H1 (cell line): ENCODE measurements at regions not wholly inside any gene's neighbourhood (a gene's known extent, or its start where the extent isn't known, plus 50 kb on each side); places are given as distances from the start of the nearest gene placed in this dataset.
"Not testable (repeated sequence)": the region's sequence is repeated elsewhere in the genome, so short reads cannot be mapped to it uniquely, and the experiment has no call there.

ENCODE experiments used
- CTCF ChIA-PET: fragments of 300-600 bp; sonication (Branson Sonifier 250); formaldehyde crosslinking; loops from one replicate; lab custom pipeline; 2021; ENCODE audit not compliant: partially characterized antibody; lab: Charles Lee
- POLR2A ChIA-PET: fragments of 300-600 bp; sonication (Branson Sonifier 250); formaldehyde crosslinking; loops from one replicate; lab custom pipeline; 2021; ENCODE audit warnings: inconsistent platforms; ENCODE audit not compliant: partially characterized antibody; lab: Charles Lee
- DNase-seq, 2 experiments: peaks; one replicate each; pipeline versions ENCODE4 v3.0.0 to v3.0.0-alpha.2; 2010 to 2022; ENCODE audit warnings: low spot score in 2 of 2, low read depth in 1 of 2, mixed read lengths in 1 of 2
- FAIRE-seq: peaks from 2 replicates; lab custom pipeline; 2011; peaks lifted over from hg19 to GRCh38; lab: Jason Lieb, UNC
- H2AFZ ChIP-seq: 2 replicates; pipeline ENCODE4 v1.8.1; 2012; ENCODE audit warnings: low read length, inconsistent platforms
- H2AK5ac ChIP-seq: 2 replicates; pipeline ENCODE4 v1.6.1; 2013; ENCODE audit warnings: low read depth, low read length
- H2BK120ac ChIP-seq: replicated peaks from 2 replicates; pipeline ENCODE3; 2013; ENCODE audit warnings: low read depth, low read length, inconsistent platforms
- H2BK12ac ChIP-seq: 2 replicates; pipeline ENCODE4 v1.6.1; 2013; ENCODE audit warnings: low read depth, low read length
- H2BK15ac ChIP-seq: 2 replicates; pipeline ENCODE4 v1.6.1; 2013; ENCODE audit warnings: low read length
- H2BK20ac ChIP-seq: 2 replicates; pipeline ENCODE4 v1.6.1; 2013; ENCODE audit warnings: low read length
- H2BK5ac ChIP-seq: 2 replicates; pipeline ENCODE4 v1.6.1; 2013; ENCODE audit warnings: low read depth, low read length
- H3K14ac ChIP-seq: 2 replicates; pipeline ENCODE4 v1.6.1; 2013; ENCODE audit warnings: inconsistent platforms; ENCODE audit not compliant: insufficient read length
- H3K18ac ChIP-seq: 2 replicates; pipeline ENCODE4 v1.6.1; 2013; ENCODE audit warnings: low read length; ENCODE audit errors: extremely low read depth
- H3K23ac ChIP-seq: 2 replicates; pipeline ENCODE4 v1.6.1; 2013; ENCODE audit warnings: inconsistent platforms; ENCODE audit not compliant: insufficient read length
- H3K23me2 ChIP-seq: 2 replicates; pipeline ENCODE4 v1.6.1; 2013; ENCODE audit warnings: low read depth, low read length
- H3K27ac ChIP-seq: 2 replicates; pipeline ENCODE4 v1.6.1; 2011; ENCODE audit warnings: low read depth, low read length, inconsistent platforms
- H3K27me3 ChIP-seq, 4 experiments: replicated peaks in 1 of 4; 1 replicate in 1 of 4; 2 replicates in 3 of 4; pipeline versions ENCODE4 v1.6.1 to v1.8.1; 2011 to 2013; ENCODE audit warnings: low read length in 3 of 4, mild to moderate bottlenecking in 3 of 4, inconsistent platforms in 2 of 4, mixed read lengths in 2 of 4, moderate library complexity in 1 of 4; ENCODE audit not compliant: control insufficient read depth in 3 of 4, insufficient read depth in 3 of 4; ENCODE audit errors: extremely low read depth in 1 of 4
- H3K36me3 ChIP-seq, 4 experiments: 2 replicates each; pipeline versions ENCODE4 v1.6.1 to v1.8.1; 2011 to 2013; ENCODE audit warnings: mild to moderate bottlenecking in 4 of 4, low read length in 3 of 4, moderate library complexity in 2 of 4, control low read depth in 1 of 4, inconsistent platforms in 1 of 4; ENCODE audit not compliant: insufficient read depth in 4 of 4, control insufficient read depth in 2 of 4
- H3K4ac ChIP-seq: replicated peaks from 2 replicates; pipeline ENCODE3; 2013; ENCODE audit warnings: low read length, low read depth, mixed read lengths, inconsistent platforms; ENCODE audit not compliant: insufficient read length
- H3K4me1 ChIP-seq, 4 experiments: replicated peaks in 1 of 4; 1 replicate in 1 of 4; 2 replicates in 3 of 4; pipeline versions ENCODE4 v1.6.1 to v1.8.1; 2011 to 2013; ENCODE audit warnings: low read length in 3 of 4, inconsistent platforms in 2 of 4, mixed read lengths in 1 of 4; ENCODE audit not compliant: insufficient read depth in 4 of 4, control insufficient read depth in 3 of 4
- H3K4me2 ChIP-seq, 2 experiments: 2 replicates each; pipeline versions ENCODE4 v1.6.1 to v1.8.1; 2011 to 2013; ENCODE audit warnings: low read depth in 2 of 2, low read length in 2 of 2, control low read depth in 1 of 2, inconsistent platforms in 1 of 2, mild to moderate bottlenecking in 1 of 2; ENCODE audit not compliant: insufficient read depth in 1 of 2
- H3K4me3 ChIP-seq, 4 experiments: fragments of 200-600, 300-600 bp in 1 of 4; sonication (generic), shearing (Covaris generic), sonication (Bioruptor Twin) in 1 of 4; 2 replicates each; pipeline versions ENCODE4 v1.5.1 to v1.8.1; 2011 to 2016; ENCODE audit warnings: low read length in 4 of 4, low read depth in 3 of 4, control low read depth in 2 of 4, inconsistent platforms in 2 of 4, mild to moderate bottlenecking in 2 of 4, mixed read lengths in 1 of 4, moderate library complexity in 1 of 4; ENCODE audit not compliant: insufficient read depth in 2 of 4; ENCODE audit errors: extremely low read depth in 1 of 4
- H3K56ac ChIP-seq: replicated peaks from 2 replicates; pipeline ENCODE3; 2013; ENCODE audit warnings: low read depth, mild to moderate bottlenecking, mixed read lengths, low read length, inconsistent platforms; ENCODE audit not compliant: insufficient read length
- H3K79me1 ChIP-seq: 2 replicates; pipeline ENCODE4 v1.6.1; 2013; ENCODE audit warnings: low read depth, low read length, control low read depth
- H3K79me2 ChIP-seq, 2 experiments: 2 replicates each; pipeline versions ENCODE4 v1.6.1 to v1.8.1; 2012 to 2013; ENCODE audit warnings: low read length in 2 of 2, mild to moderate bottlenecking in 2 of 2, inconsistent platforms in 1 of 2; ENCODE audit not compliant: insufficient read depth in 2 of 2, control insufficient read depth in 1 of 2
- H3K9ac ChIP-seq, 4 experiments: replicated peaks in 1 of 4; 1 replicate in 1 of 4; 2 replicates in 3 of 4; pipeline versions ENCODE4 v1.6.1 to v1.8.1; 2011 to 2013; ENCODE audit warnings: low read depth in 3 of 4, low read length in 3 of 4, control low read depth in 2 of 4, mild to moderate bottlenecking in 2 of 4, moderate library complexity in 2 of 4, inconsistent platforms in 1 of 4; ENCODE audit errors: extremely low read depth in 1 of 4
- H3K9me3 ChIP-seq, 2 experiments: 2 replicates each; pipeline versions ENCODE4 v1.6.1 to v1.8.1; 2012 to 2013; ENCODE audit warnings: mild to moderate bottlenecking in 2 of 2, moderate library complexity in 2 of 2, control low read depth in 1 of 2, inconsistent platforms in 1 of 2, low read depth in 1 of 2, low read length in 1 of 2, mixed read lengths in 1 of 2; ENCODE audit not compliant: insufficient read depth in 2 of 2
- H4K20me1 ChIP-seq, 2 experiments: replicated peaks in 1 of 2; 2 replicates each; pipeline versions ENCODE3 to v1.8.1; 2011 to 2013; ENCODE audit warnings: inconsistent platforms in 2 of 2, low read length in 2 of 2, mild to moderate bottlenecking in 1 of 2; ENCODE audit not compliant: insufficient read depth in 2 of 2, control insufficient read depth in 1 of 2
- H4K5ac ChIP-seq: 2 replicates; pipeline ENCODE4 v1.6.1; 2013; ENCODE audit warnings: low read length, low read depth, mixed read lengths, inconsistent platforms; ENCODE audit not compliant: insufficient read length
- H4K8ac ChIP-seq: 2 replicates; pipeline ENCODE4 v1.8.0; 2013; ENCODE audit warnings: mild to moderate bottlenecking, moderate library complexity, low read length, inconsistent platforms; ENCODE audit not compliant: insufficient read depth; ENCODE audit errors: extremely low read depth
- H4K91ac ChIP-seq: replicated peaks from 2 replicates; pipeline ENCODE3; 2013; ENCODE audit warnings: low read length, mixed read lengths, inconsistent platforms; ENCODE audit not compliant: insufficient read length
- WGBS, 2 experiments: shearing (Covaris generic) in 1 of 2; methylation state at CpG; one replicate each; pipeline versions ENCODE4 v1.1.6 to v1.1.7; 2013 to 2015; ENCODE audit warnings: low lambda C conversion rate in 2 of 2, mixed read lengths in 2 of 2, inconsistent platforms in 1 of 2, low coverage in 1 of 2, missing lambda C conversion rate in 1 of 2; ENCODE audit not compliant: insufficient replicate concordance in 2 of 2, insufficient coverage in 1 of 2, insufficient read length in 1 of 2; ENCODE audit errors: extremely low coverage in 1 of 2, missing lambda C conversion rate in 1 of 2; 5-methylcytosine and 5-hydroxymethylcytosine counted together

GRCh38 chr1:199031170-199031569, 392.3 kb downstream of the PTPRC start:
- H3K9ac ChIP-seq, FAIRE-seq, H3K56ac ChIP-seq, H2BK20ac ChIP-seq, H3K36me3 ChIP-seq, H2AFZ ChIP-seq, H2BK12ac ChIP-seq, H2AK5ac ChIP-seq, H2BK5ac ChIP-seq, H4K8ac ChIP-seq, H3K23me2 ChIP-seq, H4K20me1 ChIP-seq, H3K79me1 ChIP-seq, H3K9me3 ChIP-seq, H3K14ac ChIP-seq, H3K4ac ChIP-seq, H3K18ac ChIP-seq, H3K79me2 ChIP-seq, H2BK120ac ChIP-seq, H3K4me1 ChIP-seq, H3K27ac ChIP-seq, H4K91ac ChIP-seq, H3K4me2 ChIP-seq, H2BK15ac ChIP-seq, H3K27me3 ChIP-seq, DNase-seq, H4K5ac ChIP-seq, H3K23ac ChIP-seq, H3K4me3 ChIP-seq, POLR2A ChIA-PET: not testable (repeated sequence)
- CTCF ChIA-PET, result interaction anchor here (0.6 kb wide), 1 partner anchor 444 kb away, joined by 3 read pairs; no protein-coding TSS in a partner anchor
- WGBS, 2 experiments, result 100% methylated on average over 1 of the region's 1 CpG; no CpG with 5 or more reads in 1 of the 2 experiments

GRCh38 chr1:199032479-199032878, 393.6 kb downstream of the PTPRC start:
- CTCF ChIA-PET, H3K4me3 ChIP-seq, DNase-seq: not testable (repeated sequence)

More at GRCh38 chr1:199032479-199032878, 393.6 kb downstream of the PTPRC start:
- H4K5ac ChIP-seq, H4K91ac ChIP-seq, H2BK5ac ChIP-seq, H3K4me1 ChIP-seq, H4K20me1 ChIP-seq, H2AK5ac ChIP-seq, H2BK20ac ChIP-seq, H3K4me2 ChIP-seq, POLR2A ChIA-PET, H3K18ac ChIP-seq, H3K36me3 ChIP-seq, H2BK15ac ChIP-seq, H3K79me2 ChIP-seq, FAIRE-seq, H3K14ac ChIP-seq, H3K4ac ChIP-seq, H3K27me3 ChIP-seq, H3K23ac ChIP-seq, H3K56ac ChIP-seq, H3K9me3 ChIP-seq, H2BK12ac ChIP-seq, H2AFZ ChIP-seq, H3K79me1 ChIP-seq, H4K8ac ChIP-seq, H3K27ac ChIP-seq, H3K9ac ChIP-seq, H2BK120ac ChIP-seq, H3K23me2 ChIP-seq: not testable (repeated sequence)
- 91% methylated on average over 3 of the region's 3 CpGs; no CpG with 5 or more reads in 1 of the 2 experiments for WGBS, 2 experiments
